Mesenchymal stem cell (in vitro differentiated cells and primary cell): ENCODE measurements at regions not wholly inside any gene's neighbourhood (a gene's known extent, or its start where the extent isn't known, plus 50 kb on each side); places are given as distances from the start of the nearest gene placed in this dataset.
A peak's percentile ranks its signal among the peaks of the same experiment; 100 is the strongest.

Experiments used
- DNase-seq: peaks from one replicate; pipeline ENCODE4 v3.0.0-alpha.2; 2013
- H2AFZ ChIP-seq: one replicate; pipeline ENCODE4 v1.6.1; 2013; ENCODE audit warnings: low read depth, mild to moderate bottlenecking, control low read depth, inconsistent platforms, low read length, moderate library complexity
- H2AK5ac ChIP-seq: 2 replicates; pipeline ENCODE4 v1.6.1; 2013; ENCODE audit warnings: low read length, moderate library complexity, mild to moderate bottlenecking, inconsistent platforms; ENCODE audit not compliant: severe bottlenecking
- H2BK120ac ChIP-seq: one replicate; pipeline ENCODE4 v1.6.1; 2013; ENCODE audit warnings: low read depth, mild to moderate bottlenecking, inconsistent platforms, low read length, moderate library complexity
- H2BK12ac ChIP-seq, 2 experiments: one replicate each; pipeline ENCODE4 v1.6.1; 2013; ENCODE audit warnings: inconsistent platforms in 2 of 2, low read length in 2 of 2, mild to moderate bottlenecking in 2 of 2, moderate library complexity in 2 of 2, control low read depth in 1 of 2
- H2BK15ac ChIP-seq: one replicate; pipeline ENCODE4 v1.6.1; 2013; ENCODE audit warnings: mild to moderate bottlenecking, low read depth, inconsistent platforms; ENCODE audit not compliant: poor library complexity, severe bottlenecking
- H2BK5ac ChIP-seq: 2 replicates; pipeline ENCODE4 v1.6.1; 2013; ENCODE audit warnings: low read depth, mild to moderate bottlenecking, low read length, control low read depth, inconsistent platforms; ENCODE audit not compliant: poor library complexity, severe bottlenecking
- H3K14ac ChIP-seq, 2 experiments: one replicate each; pipeline ENCODE4 v1.6.1; 2013; ENCODE audit warnings: inconsistent platforms in 2 of 2, low read length in 2 of 2, control low read depth in 1 of 2, mild to moderate bottlenecking in 1 of 2, moderate library complexity in 1 of 2
- H3K18ac ChIP-seq, 2 experiments: one replicate each; pipeline ENCODE4 v1.6.1; 2013; ENCODE audit warnings: inconsistent platforms in 2 of 2, low read length in 2 of 2, control low read depth in 1 of 2, low read depth in 1 of 2, mild to moderate bottlenecking in 1 of 2
- H3K23ac ChIP-seq, 2 experiments: one replicate each; pipeline ENCODE4 v1.6.1; 2013; ENCODE audit warnings: inconsistent platforms in 2 of 2, low read length in 2 of 2, mild to moderate bottlenecking in 2 of 2, moderate library complexity in 2 of 2, control low read depth in 1 of 2
- H3K27ac ChIP-seq: 2 replicates; pipeline ENCODE4 v1.5.1; 2013; ENCODE audit warnings: mild to moderate bottlenecking, moderate library complexity, low read length, control low read depth, inconsistent platforms; ENCODE audit not compliant: poor library complexity, severe bottlenecking
- H3K27me3 ChIP-seq, 2 experiments: 2 replicates each; pipeline versions ENCODE4 v1.6.1 to v1.7.0; 2013; ENCODE audit warnings: low read length in 2 of 2, mild to moderate bottlenecking in 2 of 2, moderate library complexity in 2 of 2, control low read depth in 1 of 2, inconsistent platforms in 1 of 2; ENCODE audit not compliant: control insufficient read depth in 1 of 2, insufficient read depth in 1 of 2
- H3K36me3 ChIP-seq, 2 experiments: 2 replicates each; pipeline versions ENCODE4 v1.6.1 to v1.7.0; 2013; ENCODE audit warnings: low read length in 2 of 2, control low read depth in 1 of 2, inconsistent platforms in 1 of 2, low read depth in 1 of 2, mild to moderate bottlenecking in 1 of 2; ENCODE audit not compliant: insufficient read depth in 2 of 2, control insufficient read depth in 1 of 2
- H3K4ac ChIP-seq, 2 experiments: one replicate each; pipeline ENCODE4 v1.6.1; 2013; ENCODE audit warnings: inconsistent platforms in 2 of 2, low read length in 2 of 2, mild to moderate bottlenecking in 2 of 2, moderate library complexity in 2 of 2, control low read depth in 1 of 2, low read depth in 1 of 2
- H3K4me1 ChIP-seq: 2 replicates; pipeline ENCODE4 v1.6.1; 2013; ENCODE audit warnings: low read depth, low read length, control low read depth; ENCODE audit not compliant: control insufficient read depth, insufficient read depth
- H3K4me2 ChIP-seq: 2 replicates; pipeline ENCODE4 v1.6.1; 2013; ENCODE audit warnings: low read length, mild to moderate bottlenecking, inconsistent platforms; ENCODE audit not compliant: poor library complexity, severe bottlenecking
- H3K4me3 ChIP-seq, 2 experiments: 2 replicates each; pipeline versions ENCODE4 v1.5.1 to v1.7.0; 2013; ENCODE audit warnings: low read length in 2 of 2, mild to moderate bottlenecking in 2 of 2, control low read depth in 1 of 2, low read depth in 1 of 2; ENCODE audit not compliant: insufficient read depth in 1 of 2
- H3K79me1 ChIP-seq: replicated peaks from 2 replicates; pipeline ENCODE4 v1.6.1; 2013; ENCODE audit warnings: mild to moderate bottlenecking, control low read depth, low read length, inconsistent platforms; ENCODE audit not compliant: poor library complexity, severe bottlenecking
- H3K9ac ChIP-seq: 2 replicates; pipeline ENCODE4 v1.7.0; 2013; ENCODE audit warnings: mild to moderate bottlenecking, low read length, moderate library complexity
- H3K9me3 ChIP-seq: 2 replicates; pipeline ENCODE4 v1.7.0; 2013; ENCODE audit warnings: mild to moderate bottlenecking, low read length; ENCODE audit not compliant: control insufficient read depth
- H4K8ac ChIP-seq: one replicate; pipeline ENCODE4 v1.6.1; 2013; ENCODE audit warnings: inconsistent platforms, mild to moderate bottlenecking, low read length, moderate library complexity
- H4K91ac ChIP-seq: one replicate; pipeline ENCODE4 v1.6.1; 2013; ENCODE audit warnings: mild to moderate bottlenecking, low read length, inconsistent platforms
- whole genome bisulfite sequencing: methylation state at CpG from one replicate; pipeline ENCODE4 v1.1.7; 2013; ENCODE audit warnings: mixed read lengths; 5-methylcytosine and 5-hydroxymethylcytosine counted together

DNA sequence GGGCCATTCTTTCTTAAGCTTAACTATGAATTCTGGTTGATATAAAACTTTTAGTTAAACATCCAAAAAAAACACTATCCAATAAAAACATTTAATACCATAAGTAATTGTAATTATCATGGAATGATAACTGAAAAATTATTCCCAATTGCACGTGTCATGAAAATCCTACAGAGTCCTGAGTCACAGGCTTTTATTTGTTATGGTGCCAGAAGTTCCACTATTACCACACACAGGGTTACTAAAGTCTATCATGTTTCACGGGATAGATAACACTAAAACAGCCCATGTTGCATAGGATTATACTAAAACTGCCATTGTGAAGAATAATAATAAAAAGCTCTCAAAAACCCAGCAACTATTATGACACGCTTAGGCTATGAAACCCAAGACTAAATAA is 1381.8 kb downstream of the EFNA5 start:
- H4K91ac ChIP-seq: no peak overlapping the region
- no peak overlapping the region for H3K14ac ChIP-seq
- no peak overlapping the region for H2BK120ac ChIP-seq
- H3K23ac ChIP-seq: no peak overlapping the region
- H3K4me2 ChIP-seq: no peak overlapping the region
- no peak overlapping the region for H4K8ac ChIP-seq
- H3K4me1 ChIP-seq: no peaks in the 10 kb centered on the region
- WGBS: 92% methylated on average over 1 of the region's 3 CpGs
- H2AFZ ChIP-seq: no peak overlapping the region
- H2BK12ac ChIP-seq: no peak overlapping the region
- H2BK15ac ChIP-seq: no peak overlapping the region
- no peaks in the 10 kb centered on the region for H3K9me3 ChIP-seq
- H3K18ac ChIP-seq: no peak overlapping the region
- no peak overlapping the region for H3K4ac ChIP-seq
- H3K9ac ChIP-seq: no peak overlapping the region
- no peaks in the 10 kb centered on the region for H3K36me3 ChIP-seq
- no peaks in the 10 kb centered on the region for H3K79me1 ChIP-seq
- no peak overlapping the region for H3K27ac ChIP-seq
- H2AK5ac ChIP-seq: no peak overlapping the region
- DNase-seq: no peak
- no peak overlapping the region for H3K4me3 ChIP-seq
- H3K27me3 ChIP-seq: no peaks in the 10 kb centered on the region
- no peak overlapping the region for H2BK5ac ChIP-seq

DNA sequence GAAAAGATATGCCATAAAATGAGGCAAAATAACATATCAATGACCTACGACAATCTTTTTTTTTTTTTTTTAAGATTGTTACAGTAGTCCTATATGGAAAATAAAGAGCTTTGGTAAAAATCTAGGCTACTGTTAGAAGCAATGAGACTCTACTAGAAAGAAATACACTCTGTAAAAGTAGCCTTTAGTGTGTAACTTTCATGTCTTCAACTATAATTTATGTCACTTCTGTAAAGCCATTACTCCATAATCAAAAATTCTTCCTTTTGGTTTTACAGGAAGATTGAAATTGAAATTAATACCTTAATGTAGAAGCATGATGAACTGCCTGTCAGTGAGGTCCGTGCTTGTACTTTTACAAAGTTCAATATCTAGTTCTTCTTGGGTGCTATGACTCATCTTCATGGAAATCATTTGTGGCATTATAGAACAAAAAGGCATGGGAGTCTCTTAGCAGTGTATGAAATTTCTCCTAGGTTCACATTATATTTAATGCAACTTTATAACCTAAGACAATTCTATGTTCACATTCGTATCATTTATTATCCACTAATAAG is 1393.1 kb downstream of the EFNA5 start:
- H3K79me1 ChIP-seq: no peaks in the 10 kb centered on the region
- no peak overlapping the region for H2BK12ac ChIP-seq
- no peak overlapping the region for H2BK120ac ChIP-seq
- no peaks in the 10 kb centered on the region for H3K36me3 ChIP-seq
- H2BK15ac ChIP-seq: no peak overlapping the region
- H3K4ac ChIP-seq: no peak overlapping the region
- H2BK5ac ChIP-seq: no peak overlapping the region
- H3K18ac ChIP-seq: no peak overlapping the region
- no peak overlapping the region for H3K9ac ChIP-seq
- H3K14ac ChIP-seq: no peak overlapping the region
- no peak overlapping the region for H4K91ac ChIP-seq
- no peak overlapping the region for H3K27ac ChIP-seq
- H3K23ac ChIP-seq: no peak overlapping the region
- H2AFZ ChIP-seq: no peak overlapping the region
- WGBS: 80% methylated on average over 1 of the region's 3 CpGs
- no peak for DNase-seq
- H3K27me3 ChIP-seq: no peaks in the 10 kb centered on the region
- H3K4me1 ChIP-seq: no peaks in the 10 kb centered on the region
- H4K8ac ChIP-seq: no peak overlapping the region
- H3K4me3 ChIP-seq: no peak overlapping the region
- no peaks in the 10 kb centered on the region for H3K9me3 ChIP-seq
- H3K4me2 ChIP-seq: no peak overlapping the region
- no peak overlapping the region for H2AK5ac ChIP-seq

DNA sequence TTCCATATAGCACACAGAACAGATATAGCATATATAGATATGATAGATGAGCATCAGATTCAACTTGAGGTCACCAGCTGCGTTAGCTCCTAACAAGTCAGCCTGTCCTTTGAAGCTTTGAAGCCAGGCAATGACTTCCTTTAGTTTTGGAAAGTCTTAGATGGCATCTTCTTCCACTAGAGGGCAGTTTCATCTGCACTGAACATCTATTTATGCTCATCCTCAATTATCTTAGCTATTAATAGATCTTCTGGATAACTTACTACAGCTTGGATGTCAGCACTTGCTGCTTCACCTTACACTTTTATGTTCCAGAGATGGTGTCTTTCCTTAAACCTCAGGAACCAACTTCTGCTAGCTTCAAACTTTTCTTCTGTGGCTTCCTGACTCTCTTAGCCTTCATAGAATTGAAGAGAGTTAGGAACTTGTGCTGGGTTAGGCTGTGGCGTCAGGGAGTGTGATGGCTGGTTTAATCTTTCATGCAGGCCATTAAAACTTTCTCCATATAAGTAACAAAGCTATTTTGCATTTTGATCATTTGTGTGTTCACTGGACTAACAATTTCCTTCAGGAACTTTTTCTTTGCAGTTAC is 1401.4 kb downstream of the EFNA5 start:
- Histone ChIP-seq H4K91ac (no peak overlapping the region), H3K4me1 (no peaks in the 10 kb centered on the region), H3K23ac (no peak overlapping the region), H3K4me2 (no peak overlapping the region), H2BK120ac (no peak overlapping the region), H2BK5ac (no peak overlapping the region), H3K4ac (no peak overlapping the region), H2BK12ac (no peak overlapping the region), H3K27ac (no peak overlapping the region), H3K9me3 (no peaks in the 10 kb centered on the region), H3K14ac (no peak overlapping the region), H3K27me3 (no peaks in the 10 kb centered on the region), H2AK5ac (no peak overlapping the region), H3K9ac (no peak overlapping the region), H2BK15ac (no peak overlapping the region), H3K79me1 (no peaks in the 10 kb centered on the region), H3K36me3 (no peaks in the 10 kb centered on the region), H4K8ac (no peak overlapping the region), H2AFZ (no peak overlapping the region), H3K18ac (no peak overlapping the region), H3K4me3 (no peak overlapping the region)
- 60% methylated on average over 1 of the region's 2 CpGs for WGBS
- peak; percentile 60 for DNase-seq

DNA sequence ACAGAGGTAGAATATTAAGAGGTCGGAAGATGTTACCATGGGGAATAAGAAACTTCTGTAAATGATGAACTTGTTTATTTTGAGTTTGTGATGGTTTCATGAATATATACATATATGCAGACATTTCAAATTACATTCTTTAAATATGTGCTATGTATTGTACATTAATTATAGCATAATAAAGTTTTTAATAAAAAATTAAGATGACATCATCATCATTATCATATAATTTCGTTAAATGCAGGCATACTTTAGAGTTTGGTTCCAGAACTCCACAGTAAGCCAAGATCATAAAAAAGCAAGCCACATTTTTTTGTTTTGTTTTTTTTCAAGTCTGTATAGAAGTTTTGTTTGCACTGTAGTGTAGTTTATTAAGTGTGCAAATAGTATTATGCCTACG is 1403.5 kb downstream of the EFNA5 start:
- no peak overlapping the region for H3K14ac ChIP-seq
- no peak overlapping the region for H3K4me2 ChIP-seq
- no peaks in the 10 kb centered on the region for H3K36me3 ChIP-seq
- H3K4me3 ChIP-seq: no peak overlapping the region
- H2BK12ac ChIP-seq: no peak overlapping the region
- H2BK5ac ChIP-seq: no peak overlapping the region
- no peak overlapping the region for H3K4ac ChIP-seq
- H2BK120ac ChIP-seq: no peak overlapping the region
- no CpG with 5 or more reads among the region's 3 CpGs for WGBS
- H4K8ac ChIP-seq: no peak overlapping the region
- H2AFZ ChIP-seq: no peak overlapping the region
- DNase-seq: no peak
- H3K79me1 ChIP-seq: no peaks in the 10 kb centered on the region
- no peaks in the 10 kb centered on the region for H3K9me3 ChIP-seq
- H4K91ac ChIP-seq: no peak overlapping the region
- no peaks in the 10 kb centered on the region for H3K4me1 ChIP-seq
- H3K27me3 ChIP-seq: no peaks in the 10 kb centered on the region
- no peak overlapping the region for H2BK15ac ChIP-seq
- no peak overlapping the region for H2AK5ac ChIP-seq
- H3K18ac ChIP-seq: no peak overlapping the region
- H3K9ac ChIP-seq: no peak overlapping the region
- no peak overlapping the region for H3K23ac ChIP-seq
- H3K27ac ChIP-seq: no peak overlapping the region
